NCI-H146 (cell line): ENCODE measurements at regions not wholly inside any gene's neighbourhood (a gene's known extent, or its start where the extent isn't known, plus 50 kb on each side); places are given as distances from the start of the nearest gene placed in this dataset.

ENCODE experiments used
- DNase-seq: peaks from one replicate; lab custom pipeline; 2025; lab: John Stamatoyannopoulos, UW

DNA sequence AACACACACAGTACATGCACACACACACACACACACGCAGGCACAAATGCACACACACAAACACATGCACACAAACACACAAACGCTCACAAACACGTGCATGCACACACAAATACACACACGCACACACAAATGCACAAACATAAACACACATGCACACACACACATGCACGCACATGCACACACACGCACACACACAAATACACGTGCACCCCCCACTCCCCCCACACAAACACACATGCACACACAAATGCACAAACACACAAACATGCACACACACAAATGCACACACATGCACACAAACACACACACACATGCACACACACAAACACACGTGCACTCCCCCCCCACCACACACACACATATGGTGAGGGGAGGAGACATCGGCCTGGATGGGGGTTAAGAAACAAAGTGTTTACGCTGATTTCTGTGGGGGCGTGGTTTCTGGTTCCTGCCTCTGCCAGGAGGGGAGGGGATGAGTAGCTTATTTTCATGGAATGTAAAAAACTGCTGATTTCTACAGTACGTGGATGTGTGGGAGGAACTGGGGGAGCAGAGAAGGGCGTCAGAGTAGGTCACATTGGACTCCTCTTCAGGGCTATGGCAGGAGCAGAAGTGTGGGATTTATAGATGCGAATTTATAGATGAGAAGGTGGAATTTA is 607.2 kb downstream of the QKI start:
- no peak for DNase-seq

DNA sequence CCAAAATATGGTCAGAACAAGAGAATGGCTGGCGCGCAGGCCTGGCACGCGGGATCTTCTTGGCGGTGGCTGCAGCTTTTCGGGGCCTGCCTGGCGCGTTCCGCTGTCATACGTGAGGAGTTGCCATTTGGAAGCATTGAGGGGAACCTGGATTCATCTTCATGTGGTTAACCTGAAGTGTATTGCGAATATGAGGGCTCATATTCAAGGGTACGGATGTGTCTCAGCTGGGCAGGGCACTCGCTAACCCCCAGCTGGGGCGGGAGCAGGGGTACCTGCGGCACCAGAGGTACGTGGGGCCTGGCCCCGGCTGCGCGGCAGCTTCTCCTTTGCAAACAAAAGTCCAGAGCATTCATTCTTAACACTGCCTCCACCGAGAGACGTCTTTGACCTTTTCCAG is 605.6 kb downstream of the QKI start:
- no peak for DNase-seq

DNA sequence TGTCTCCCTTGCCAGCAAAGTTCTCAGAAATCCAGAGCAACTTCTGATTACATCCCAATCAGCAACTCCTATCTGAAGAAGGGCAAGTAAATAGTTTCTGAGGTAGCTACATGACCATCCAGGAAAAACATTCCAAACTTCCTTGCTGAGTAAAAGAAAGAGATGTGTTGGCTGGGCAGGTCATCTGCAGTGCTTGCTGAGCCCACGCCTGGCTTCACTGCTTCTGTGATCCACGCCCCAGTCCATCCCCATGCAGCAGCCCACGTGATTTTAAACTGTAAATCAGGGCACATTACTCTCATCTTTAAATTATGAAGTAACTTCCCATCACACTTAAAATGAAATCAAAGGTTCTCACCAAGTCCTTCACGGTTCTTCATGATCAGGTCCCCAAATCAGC is 603.6 kb downstream of the QKI start:
- no peak for DNase-seq

DNA sequence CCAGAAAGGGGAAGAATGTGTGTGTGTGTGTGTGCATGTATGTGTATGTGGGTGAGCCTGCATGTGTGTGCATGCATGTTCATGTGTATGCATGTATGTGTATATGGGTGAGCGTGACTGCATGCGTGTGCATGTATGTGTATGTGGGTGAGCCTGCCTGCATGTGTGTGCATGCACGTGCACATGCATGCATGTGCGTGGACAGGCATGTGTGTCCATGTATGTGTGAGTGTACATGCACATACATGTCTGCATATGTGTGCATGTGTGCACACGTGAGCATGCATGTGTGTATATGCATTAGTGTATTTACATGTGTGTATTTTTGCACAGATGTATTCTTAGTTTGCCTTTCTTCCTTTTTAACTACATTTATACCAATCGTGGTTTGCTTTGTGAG is 601.5 kb downstream of the QKI start:
- DNase-seq = no peak

DNA sequence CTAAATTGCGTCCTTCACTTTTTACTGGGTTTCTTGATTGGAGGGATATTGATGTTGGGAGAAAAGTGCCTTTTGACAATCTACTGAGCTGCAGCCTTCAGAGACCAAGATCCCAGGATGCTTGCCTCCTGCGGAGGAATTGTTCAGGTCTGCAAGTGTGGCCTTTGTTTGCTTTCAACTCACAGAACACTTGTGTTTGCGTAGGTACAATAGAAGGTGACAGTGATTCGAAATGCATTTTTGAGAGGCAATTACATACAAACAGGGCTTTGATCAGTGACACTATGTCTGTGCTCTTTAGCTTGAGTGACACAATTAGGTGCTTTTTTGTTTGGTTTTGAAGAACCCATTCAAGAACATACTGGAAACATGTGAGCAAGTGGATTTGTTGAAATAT is 600.6 kb downstream of the QKI start:
- DNase-seq = peak; percentile 90

DNA sequence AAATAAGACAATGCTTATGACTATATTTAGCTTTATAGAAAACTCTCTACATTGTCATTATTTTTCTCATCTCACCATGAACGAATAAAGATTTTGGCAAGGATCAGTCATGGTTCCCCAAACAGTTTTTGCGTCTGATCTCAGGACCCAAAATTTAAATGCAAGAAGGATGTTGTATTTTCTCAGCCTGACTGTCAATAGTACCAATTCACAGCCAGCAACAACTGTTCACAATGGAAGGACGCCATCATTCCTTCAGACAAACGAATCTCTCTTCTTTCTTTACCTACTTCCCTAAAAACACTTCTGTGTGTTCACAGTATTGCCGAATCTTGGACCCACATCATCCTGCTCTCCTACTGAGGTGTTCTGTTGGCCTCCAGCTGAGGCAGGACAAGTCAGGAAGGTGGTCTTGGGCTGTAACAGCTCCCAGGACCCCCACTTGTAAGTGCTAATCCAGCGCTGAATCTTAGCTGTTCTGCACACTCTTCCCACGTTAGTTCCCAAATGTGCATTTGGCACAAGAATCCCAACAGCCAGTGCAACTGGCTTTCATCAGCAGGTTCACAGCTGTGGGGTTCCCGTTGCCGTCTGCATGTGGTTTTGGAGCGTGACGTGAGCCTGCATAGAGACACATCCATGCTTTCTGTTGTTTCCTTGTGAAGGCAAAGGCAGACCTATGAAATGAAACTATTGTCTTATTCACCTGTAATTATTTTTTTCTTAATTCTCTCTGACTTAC is 600.0 kb downstream of the QKI start:
- peak; percentile 74 for DNase-seq

DNA sequence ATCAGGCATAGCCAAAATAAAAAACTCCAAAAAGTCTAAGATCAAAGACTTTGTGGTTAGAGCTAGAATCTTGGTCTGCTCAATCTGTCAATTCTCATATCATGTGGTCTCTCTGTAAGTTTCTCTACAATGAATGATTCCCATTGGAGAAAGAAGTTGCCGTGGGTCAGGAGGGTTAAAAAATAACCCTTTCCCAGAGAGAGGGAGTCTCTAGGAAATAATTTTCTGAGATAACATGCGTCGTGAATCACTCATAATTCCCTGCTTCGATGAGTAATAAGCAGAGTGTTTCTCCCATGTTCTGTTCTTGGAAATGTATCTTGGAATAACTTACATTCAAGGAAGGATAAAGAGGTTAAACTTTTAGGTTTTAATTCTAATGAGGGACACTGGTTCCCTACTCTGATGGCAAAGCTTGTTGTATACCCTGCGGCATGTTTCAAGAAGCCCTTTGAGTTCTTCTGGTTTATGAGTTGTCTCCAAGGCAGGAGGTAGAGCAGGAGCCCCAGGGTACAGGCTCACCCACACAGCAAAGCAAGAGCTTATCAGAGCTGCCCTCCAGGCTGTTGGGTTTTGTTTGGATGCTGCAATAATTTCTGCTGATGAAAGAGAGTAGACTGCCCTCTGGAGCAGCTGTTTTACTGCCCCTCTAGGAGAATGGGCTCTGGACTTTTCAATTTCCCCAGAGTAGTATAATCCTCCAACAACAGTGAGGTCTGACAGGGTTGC is 599.1 kb downstream of the QKI start:
- DNase-seq = peak; percentile 62

DNA sequence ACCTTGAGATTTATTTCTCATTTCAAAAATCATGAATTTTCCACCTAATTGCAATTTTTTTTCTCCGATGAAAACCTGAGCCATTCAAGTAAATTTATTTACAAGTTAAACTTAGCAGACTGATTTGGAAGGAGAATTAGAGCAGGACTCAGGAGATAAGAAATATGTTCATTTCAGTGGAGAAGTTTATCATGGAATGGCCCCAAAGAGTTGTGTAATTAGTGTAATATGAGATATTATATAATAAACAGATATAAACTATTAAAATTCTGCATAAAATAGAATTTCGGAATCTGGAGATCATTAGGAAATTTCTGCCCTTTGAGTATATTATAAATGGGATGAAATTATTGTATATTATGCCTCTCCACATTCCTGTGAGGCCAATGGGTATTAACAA is 596.8 kb downstream of the QKI start:
- no peak for DNase-seq

DNA sequence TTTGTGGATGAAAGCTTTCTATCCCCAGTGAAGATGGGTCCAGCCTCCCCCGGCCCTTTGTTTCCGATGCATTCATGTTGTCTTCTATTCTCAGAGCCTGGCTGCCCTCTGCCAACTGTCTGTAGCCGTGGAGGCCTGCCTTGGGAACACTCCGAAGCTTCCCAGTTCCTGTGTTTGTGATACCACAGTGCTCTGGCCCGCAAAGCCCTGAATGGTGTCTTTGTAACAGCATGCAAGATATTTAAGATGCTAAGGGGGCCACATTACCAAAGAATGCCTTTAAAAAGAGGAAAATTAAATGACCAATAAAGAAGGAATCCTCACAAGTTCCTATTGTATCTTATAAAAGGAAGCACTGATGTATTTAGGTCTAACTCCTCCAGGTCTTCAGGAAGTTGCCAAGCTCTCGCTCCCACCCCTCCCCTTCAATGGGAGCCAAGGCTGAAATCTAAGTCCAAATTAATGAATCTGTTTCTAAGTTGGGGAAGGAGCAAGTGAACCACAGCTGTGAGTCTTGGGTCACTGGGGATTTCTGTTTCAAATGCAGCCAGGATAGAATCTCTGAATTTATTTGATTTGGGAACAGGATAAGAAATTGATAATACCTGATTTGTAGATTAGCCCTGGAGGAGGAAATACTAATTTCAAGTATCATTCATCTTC is 596.1 kb downstream of the QKI start:
- DNase-seq = no peak

DNA sequence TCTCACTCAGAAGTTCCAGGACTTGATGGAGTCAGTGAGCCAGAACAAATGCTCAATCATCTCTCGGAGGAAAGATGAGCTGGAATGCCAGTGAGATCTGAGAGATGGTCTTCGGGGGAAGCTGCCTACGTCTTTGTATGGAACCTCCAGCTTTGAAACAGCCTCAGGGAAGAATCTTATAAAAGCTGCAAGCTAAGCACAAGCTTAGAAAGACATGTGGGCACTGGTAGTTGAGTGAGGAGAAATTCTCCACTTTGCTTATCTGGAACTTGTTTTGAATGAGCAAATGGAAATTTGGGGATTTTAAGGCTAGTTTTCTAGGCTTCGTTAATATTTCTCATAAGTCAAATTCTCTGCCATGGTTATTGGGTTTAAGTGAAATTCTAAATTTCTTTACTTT is 594.4 kb downstream of the QKI start:
- DNase-seq = no peak

DNA sequence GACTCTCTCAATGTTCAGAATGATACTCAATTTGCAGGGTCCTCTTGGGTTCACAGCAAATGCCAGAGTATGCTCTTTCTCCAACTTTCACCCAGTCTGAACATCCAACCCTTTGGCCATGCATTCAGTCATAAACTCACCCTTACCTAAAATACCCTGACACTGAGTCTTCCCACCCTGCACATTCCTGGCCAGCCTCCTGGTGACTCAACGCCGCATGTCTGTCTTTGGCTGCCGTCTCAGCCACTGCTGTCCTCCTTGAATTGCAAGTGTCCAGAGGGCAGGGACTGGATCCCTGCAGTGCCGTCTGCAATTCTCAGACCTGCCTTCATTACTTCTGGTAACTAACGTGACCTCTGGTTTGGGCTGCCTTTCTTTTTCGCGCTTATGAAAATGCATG is 593.4 kb downstream of the QKI start:
- DNase-seq = no peak

DNA sequence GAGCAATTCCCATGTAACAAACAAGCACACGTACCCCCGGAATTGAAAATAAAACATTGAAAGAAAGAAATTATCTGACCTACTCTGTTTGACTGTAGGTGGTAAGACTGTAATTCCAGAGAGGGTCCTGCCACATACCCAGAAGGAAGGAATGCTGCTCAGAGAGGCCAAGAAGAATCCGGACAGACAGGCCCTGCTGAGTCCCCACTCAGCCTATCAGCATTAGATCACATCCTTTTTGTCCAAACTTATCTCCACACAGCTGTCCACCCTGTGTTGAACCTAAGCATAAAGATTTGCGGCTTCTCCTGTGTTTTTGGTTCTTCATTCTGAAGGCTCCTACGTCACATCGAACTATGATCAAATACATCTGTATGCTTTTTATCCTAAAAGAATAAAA is 591.9 kb downstream of the QKI start:
- DNase-seq = no peak

DNA sequence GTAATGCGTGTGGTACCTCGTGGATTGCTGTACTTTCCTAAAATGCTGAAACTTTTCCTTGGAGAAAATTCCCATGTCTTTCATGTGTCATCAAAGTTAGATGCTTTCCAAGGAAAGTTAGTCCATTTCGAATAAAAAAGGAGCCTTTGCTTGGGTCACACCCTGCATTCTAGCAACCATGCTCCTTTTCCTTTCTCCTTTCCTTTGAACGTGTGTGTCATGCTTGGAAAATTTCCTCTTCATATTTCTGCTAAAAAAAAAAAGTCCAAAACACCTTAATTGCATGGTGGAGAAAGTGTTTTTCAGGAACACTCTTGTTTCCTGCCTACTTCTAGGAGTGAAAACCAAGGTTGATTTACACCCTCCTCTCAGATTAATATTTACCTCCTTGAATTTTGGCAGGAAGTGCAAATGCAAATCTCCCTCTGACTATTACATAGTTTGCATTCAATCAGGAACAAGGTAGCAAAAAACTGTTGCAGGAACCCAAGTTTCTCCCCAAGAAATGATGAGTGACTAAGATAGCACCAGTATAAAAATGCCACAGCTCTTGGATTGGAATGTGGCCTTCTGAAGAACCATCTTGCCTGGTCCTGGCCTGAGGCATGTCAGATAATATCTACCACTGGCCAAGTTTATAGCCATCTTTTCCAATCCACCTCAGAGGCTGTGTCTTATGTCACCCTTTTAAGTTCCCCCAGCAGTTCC is 590.6 kb downstream of the QKI start:
- no peak for DNase-seq

DNA sequence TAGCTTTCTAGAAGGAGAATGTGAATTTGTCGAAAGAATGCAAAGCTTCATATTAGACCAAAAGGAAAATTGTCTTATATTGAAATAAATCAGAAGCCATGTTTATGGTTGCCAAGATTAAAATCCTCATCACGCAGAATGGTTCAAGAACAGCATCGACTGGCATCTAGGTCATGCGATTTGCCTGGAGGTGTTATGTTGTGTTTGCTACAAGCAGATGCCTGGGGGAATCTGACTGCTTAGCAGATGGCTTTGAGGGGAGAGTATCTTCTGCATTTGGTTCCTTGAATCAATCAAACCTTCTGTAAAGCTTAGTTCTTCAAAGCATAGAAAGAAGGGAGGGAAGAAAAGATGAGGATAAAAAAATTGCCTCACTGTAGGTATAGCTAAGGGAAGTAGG is 585.8 kb downstream of the QKI start:
- no peak for DNase-seq

DNA sequence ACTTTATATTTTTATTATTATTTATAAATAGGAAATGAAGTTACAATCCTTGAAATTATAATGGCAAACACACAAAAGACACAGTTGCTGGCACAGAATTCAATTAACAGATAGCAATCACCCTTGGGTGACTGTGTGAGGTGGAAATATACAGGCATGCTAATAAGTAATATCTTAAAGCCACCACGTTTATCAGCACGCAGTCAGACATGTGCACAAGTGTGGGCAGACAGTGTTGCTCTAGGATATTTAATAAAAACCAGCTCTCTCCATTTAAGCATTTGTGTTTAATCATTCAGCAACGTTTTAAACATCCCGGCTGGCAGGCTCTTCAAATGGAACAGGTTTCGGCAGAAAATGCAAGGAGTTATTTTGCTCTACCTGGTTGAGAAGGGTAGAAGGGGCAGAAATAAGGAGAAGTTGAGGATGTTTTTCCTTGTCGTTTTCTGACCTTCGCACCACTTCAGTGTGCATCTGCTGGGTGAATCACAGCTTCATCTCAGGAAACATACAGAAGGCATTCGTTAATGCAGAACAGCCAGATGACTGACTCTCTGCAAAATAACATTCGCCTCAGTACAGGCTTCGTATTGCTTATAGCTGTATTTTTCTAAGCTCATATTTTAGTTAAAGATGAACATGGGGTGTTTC is 585.1 kb downstream of the QKI start:
- DNase-seq = no peak

DNA sequence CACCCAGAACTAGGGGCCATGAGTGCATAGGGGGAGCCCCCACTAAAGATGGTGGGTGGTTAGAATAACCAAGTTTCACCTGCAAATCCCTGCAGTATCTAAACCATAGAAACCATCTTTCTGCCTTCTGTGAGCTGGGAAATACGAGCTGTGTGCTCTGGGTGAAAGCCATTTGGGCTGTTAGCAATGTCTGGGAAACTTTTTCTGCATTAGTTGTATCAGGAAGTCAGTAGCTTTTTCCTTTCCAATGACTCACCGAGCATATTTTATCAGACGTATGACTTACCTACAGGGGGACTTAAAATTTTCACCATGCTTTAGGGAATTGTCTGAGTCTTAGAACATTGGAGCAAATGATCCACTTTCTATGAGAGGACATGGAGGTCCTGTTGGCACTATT is 584.0 kb downstream of the QKI start:
- no peak for DNase-seq

DNA sequence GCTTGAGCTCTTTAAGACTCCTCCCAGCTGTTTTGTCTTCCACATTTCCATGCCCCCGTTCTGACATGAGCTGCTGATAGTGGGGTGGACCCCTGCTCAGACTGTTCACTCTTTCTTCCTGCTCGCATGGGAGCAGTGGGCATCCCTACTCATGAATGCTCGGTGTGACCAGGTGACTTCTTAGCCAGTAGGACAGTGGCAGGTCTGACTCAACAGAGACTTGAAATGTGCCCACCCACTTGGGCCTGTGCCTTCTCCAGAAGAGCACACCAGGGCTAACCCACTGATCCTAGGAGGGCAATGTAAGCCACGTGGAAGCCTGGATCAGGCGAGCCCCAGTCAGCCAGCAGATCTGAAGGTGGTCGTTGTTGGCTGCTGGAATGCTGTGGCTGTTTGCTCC is 582.0 kb downstream of the QKI start:
- no peak for DNase-seq

DNA sequence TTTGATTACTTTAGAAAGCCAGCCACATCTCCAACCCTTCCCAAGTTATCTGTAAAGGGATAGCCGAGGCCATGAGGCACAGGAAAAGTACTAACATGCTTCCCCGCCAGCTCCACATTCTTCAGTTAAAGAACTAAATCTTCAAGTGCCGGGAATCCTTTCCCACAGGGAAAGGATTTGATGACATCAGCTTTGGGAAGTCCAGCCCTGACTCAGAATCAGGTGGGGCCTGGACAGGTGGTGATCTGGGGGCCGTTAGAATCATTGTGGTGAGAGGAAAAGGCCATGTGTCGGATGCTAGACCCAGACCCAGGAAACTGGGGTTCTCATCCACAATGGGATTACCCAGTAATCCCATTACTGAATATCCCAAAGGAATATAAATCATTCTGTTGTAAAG is 580.0 kb downstream of the QKI start:
- DNase-seq = no peak

DNA sequence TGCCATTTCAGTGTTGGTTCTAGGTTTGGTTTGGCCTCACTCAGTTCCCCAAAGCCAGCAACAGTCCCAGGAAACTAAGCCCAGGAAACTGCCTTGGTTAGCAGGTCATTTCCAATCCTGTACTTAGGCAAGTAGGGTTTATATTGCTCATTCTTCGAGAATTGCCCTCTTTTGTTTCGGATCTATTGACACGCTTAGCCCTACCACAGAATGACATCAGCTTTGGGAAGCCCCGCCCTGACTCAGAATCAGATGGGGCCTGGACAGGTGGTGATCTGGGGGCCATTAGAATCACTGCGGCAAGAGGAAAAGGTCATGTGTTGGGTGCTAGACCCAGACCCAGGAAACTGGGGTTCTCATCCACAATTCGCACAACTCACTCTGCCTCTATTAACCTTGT is 578.2 kb downstream of the QKI start:
- no peak for DNase-seq

DNA sequence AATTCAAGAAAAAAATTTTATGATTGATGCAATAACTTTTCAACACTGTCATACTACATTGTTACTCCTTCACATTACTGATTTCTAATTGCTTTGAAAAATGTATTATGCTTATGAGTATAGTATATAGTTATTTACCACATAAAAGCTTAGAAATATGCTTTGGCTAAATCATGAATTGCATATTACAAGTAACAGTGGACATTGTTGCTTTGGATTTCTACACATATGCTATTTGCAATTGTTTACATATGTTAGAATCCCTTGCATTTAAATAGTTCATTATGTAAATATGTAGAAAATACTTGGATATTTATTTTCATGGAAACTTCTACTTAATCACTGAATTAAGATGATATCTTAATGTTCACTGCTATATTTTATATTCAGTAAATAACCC is 577.5 kb downstream of the QKI start:
- no peak for DNase-seq

DNA sequence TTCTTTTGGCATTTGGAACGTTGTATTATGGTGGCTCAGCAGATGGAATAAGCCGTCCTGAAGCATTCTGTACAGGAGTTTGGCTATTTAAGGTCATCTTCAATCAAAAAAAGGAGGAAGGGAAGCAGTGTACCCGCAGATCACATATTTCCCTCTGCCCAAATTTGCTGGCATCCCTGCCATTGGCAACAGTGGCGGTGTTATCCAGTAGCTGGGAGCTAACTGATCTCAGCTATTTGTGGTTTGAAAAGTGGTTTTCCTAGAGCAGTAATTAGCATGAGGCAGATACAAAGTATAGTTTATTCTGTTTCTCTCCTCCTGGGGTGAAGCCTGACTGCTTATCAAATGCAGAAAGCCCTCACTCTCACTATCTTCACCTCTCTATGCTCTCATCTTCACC is 576.8 kb downstream of the QKI start:
- DNase-seq = no peak

DNA sequence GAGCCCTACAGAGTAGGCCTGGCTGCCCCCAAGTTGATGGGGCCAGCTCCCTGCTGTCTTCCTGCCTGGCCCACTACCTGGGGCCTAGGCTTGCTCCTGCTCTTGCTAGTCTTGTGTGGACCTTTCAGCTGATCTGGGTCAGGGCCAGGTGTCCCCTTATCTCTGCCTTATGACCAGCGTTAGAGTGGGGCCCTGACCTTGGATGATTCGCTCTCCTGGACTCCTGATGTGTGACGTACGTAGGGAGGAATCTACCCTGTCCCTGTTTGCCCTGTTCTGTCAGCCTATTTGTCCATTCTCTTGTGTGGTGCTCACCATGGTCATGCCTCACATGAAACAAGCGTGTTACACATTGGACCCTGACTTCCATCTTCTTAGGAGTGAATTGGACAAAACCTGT is 571.8 kb downstream of the QKI start:
- DNase-seq = peak; percentile 65
